ENCODE measurements at regions not wholly inside any gene's neighbourhood (a gene's known extent, or its start where the extent isn't known, plus 50 kb on each side); places are given as distances from the start of the nearest gene placed in this dataset.

DNA sequence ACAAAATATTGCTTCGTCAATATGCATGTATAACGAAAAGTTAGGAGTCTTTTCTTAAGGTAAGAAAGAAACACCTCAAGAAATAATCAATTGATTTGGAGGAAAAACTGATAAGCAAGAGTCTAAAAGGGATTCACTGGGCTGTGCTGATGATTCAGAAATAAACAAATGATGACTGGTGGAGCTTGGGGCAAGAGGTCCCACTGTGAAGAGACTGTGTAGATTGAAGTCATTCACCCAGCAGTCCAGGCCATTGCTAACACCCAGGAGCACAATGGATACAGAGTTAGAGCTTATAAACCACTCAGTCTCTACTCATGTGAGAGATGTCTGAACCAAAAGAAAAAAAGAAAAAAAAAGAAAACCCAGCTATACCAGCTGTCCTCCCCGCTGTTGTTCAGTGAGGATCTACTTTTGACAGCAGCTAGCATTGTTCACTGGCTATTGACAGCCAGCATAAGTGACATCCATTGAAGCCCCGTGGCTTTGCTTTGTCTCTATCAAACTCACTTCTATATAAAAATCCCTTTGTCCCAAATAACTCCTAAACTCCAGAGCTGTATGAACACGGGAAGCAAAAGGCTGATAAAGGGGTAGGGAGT lies 255.5 kb downstream of the KCTD12 start:
- WGBS: 75% methylated on average over 5 of the region's 5 CpGs
- no peak overlapping the region for H3K4me3 ChIP-seq (ENCODE audit: low read depth in 1 of 3, low read length in 3 of 3)
- peaks cover 0 to under 1% (median 0%) of the 10 kb centered on the region in 4 donors for H3K27me3 ChIP-seq (ENCODE audit: control insufficient read depth in 4 of 4, insufficient read depth in 4 of 4, low read length in 3 of 4)
- TF ChIP-seq, protein P1, sequence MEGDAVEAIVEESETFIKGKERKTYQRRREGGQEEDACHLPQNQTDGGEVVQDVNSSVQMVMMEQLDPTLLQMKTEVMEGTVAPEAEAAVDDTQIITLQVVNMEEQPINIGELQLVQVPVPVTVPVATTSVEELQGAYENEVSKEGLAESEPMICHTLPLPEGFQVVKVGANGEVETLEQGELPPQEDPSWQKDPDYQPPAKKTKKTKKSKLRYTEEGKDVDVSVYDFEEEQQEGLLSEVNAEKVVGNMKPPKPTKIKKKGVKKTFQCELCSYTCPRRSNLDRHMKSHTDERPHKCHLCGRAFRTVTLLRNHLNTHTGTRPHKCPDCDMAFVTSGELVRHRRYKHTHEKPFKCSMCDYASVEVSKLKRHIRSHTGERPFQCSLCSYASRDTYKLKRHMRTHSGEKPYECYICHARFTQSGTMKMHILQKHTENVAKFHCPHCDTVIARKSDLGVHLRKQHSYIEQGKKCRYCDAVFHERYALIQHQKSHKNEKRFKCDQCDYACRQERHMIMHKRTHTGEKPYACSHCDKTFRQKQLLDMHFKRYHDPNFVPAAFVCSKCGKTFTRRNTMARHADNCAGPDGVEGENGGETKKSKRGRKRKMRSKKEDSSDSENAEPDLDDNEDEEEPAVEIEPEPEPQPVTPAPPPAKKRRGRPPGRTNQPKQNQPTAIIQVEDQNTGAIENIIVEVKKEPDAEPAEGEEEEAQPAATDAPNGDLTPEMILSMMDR (IDR thresholded peaks at IDR 0.05; ENCODE audit: low read depth, low read length, missing input control): no peak
- TF ChIP-seq, protein P2, sequence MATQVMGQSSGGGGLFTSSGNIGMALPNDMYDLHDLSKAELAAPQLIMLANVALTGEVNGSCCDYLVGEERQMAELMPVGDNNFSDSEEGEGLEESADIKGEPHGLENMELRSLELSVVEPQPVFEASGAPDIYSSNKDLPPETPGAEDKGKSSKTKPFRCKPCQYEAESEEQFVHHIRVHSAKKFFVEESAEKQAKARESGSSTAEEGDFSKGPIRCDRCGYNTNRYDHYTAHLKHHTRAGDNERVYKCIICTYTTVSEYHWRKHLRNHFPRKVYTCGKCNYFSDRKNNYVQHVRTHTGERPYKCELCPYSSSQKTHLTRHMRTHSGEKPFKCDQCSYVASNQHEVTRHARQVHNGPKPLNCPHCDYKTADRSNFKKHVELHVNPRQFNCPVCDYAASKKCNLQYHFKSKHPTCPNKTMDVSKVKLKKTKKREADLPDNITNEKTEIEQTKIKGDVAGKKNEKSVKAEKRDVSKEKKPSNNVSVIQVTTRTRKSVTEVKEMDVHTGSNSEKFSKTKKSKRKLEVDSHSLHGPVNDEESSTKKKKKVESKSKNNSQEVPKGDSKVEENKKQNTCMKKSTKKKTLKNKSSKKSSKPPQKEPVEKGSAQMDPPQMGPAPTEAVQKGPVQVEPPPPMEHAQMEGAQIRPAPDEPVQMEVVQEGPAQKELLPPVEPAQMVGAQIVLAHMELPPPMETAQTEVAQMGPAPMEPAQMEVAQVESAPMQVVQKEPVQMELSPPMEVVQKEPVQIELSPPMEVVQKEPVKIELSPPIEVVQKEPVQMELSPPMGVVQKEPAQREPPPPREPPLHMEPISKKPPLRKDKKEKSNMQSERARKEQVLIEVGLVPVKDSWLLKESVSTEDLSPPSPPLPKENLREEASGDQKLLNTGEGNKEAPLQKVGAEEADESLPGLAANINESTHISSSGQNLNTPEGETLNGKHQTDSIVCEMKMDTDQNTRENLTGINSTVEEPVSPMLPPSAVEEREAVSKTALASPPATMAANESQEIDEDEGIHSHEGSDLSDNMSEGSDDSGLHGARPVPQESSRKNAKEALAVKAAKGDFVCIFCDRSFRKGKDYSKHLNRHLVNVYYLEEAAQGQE (IDR thresholded peaks at IDR 0.05): no peak
- no peak for TF ChIP-seq JUND (IDR thresholded peaks at IDR 0.05)
- no peak for TF ChIP-seq RXRA (IDR thresholded peaks at IDR 0.05)
- TF ChIP-seq SP1 (IDR thresholded peaks at IDR 0.05): no peak
- TF ChIP-seq GABPA (IDR thresholded peaks at IDR 0.05 in 1 of 2, conservative IDR thresholded peaks at IDR 0.05 in 1 of 2): no peak
- TF ChIP-seq YY1 (IDR thresholded peaks at IDR 0.05): no peak
- no peak for TF ChIP-seq RAD21 (IDR thresholded peaks at IDR 0.05)
- H3K9me3 ChIP-seq (ENCODE audit: control insufficient read depth in 4 of 4, low read length in 3 of 4): no peaks in the 10 kb centered on the region
- H3K27ac ChIP-seq (ENCODE audit: low read depth in 1 of 2, low read length in 2 of 2): no peak overlapping the region
- DNase-seq (ENCODE audit: low spot score): no peak
- H3K4me1 ChIP-seq (ENCODE audit: control insufficient read depth in 4 of 4, insufficient read depth in 4 of 4, low read length in 3 of 4): no peaks in the 10 kb centered on the region
- H3K9ac ChIP-seq (ENCODE audit: low read depth in 1 of 2, low read length in 2 of 2): no peak overlapping the region
- H3K36me3 ChIP-seq (ENCODE audit: control insufficient read depth in 4 of 4, insufficient read depth in 3 of 4, low read depth in 1 of 4, low read length in 3 of 4): no peaks in the 10 kb centered on the region

DNA sequence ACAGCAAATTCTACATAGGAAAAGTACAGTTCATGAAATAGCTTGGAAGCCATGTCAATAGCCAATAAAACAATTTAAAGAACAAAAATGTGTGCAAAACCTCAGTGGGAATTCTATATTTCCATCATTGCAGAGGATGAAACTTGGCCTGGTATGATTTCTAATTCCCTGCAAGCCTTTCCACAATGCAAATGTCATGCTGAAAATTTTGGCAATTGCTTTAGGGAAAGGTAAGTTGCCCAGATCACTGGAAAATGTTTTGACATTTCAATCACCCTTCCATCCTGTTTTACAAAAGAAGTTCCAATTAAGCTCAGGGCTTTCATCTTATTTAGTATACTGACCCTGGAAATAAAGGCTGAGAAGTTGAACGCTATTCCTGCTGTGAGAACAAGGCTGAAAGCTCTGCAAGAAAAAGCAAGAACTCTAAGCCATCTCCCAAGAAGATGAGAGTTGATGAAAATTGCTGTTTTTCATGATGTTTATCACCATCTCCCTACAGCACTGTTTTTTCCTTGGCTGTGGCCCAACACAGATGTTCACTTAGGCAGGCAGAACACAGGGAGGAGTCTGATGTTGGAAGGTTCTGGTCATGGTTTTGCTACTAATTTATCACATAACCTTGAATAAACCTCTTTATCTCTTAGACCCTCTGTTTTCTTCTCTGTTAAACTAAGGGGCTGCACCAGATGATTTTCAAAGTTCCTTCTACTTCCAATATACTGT lies 263.7 kb downstream of the KCTD12 start:
- TF ChIP-seq, protein P3, sequence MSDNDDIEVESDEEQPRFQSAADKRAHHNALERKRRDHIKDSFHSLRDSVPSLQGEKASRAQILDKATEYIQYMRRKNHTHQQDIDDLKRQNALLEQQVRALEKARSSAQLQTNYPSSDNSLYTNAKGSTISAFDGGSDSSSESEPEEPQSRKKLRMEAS (IDR thresholded peaks at IDR 0.05): no peak
- TF ChIP-seq FOXA2 (IDR thresholded peaks at IDR 0.05): no peak
- no peak for TF ChIP-seq HNF4A (conservative IDR thresholded peaks at IDR 0.05)
- TF ChIP-seq, protein P4, sequence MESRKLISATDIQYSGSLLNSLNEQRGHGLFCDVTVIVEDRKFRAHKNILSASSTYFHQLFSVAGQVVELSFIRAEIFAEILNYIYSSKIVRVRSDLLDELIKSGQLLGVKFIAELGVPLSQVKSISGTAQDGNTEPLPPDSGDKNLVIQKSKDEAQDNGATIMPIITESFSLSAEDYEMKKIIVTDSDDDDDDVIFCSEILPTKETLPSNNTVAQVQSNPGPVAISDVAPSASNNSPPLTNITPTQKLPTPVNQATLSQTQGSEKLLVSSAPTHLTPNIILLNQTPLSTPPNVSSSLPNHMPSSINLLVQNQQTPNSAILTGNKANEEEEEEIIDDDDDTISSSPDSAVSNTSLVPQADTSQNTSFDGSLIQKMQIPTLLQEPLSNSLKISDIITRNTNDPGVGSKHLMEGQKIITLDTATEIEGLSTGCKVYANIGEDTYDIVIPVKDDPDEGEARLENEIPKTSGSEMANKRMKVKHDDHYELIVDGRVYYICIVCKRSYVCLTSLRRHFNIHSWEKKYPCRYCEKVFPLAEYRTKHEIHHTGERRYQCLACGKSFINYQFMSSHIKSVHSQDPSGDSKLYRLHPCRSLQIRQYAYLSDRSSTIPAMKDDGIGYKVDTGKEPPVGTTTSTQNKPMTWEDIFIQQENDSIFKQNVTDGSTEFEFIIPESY (IDR thresholded peaks at IDR 0.05): no peak
- TF ChIP-seq EGR1 (IDR thresholded peaks at IDR 0.05; ENCODE audit: low read depth in 2 of 2): no peak
- no peak for TF ChIP-seq TAF1 (conservative IDR thresholded peaks at IDR 0.05)
- no peak for TF ChIP-seq RXRA (IDR thresholded peaks at IDR 0.05)
- no peak for TF ChIP-seq YY1 (IDR thresholded peaks at IDR 0.05)
- TF ChIP-seq RAD21 (IDR thresholded peaks at IDR 0.05): no peak
- TF ChIP-seq NR2F2 (IDR thresholded peaks at IDR 0.05): no peak
- TF ChIP-seq, protein P5, sequence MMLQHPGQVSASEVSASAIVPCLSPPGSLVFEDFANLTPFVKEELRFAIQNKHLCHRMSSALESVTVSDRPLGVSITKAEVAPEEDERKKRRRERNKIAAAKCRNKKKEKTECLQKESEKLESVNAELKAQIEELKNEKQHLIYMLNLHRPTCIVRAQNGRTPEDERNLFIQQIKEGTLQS (IDR thresholded peaks at IDR 0.05): no peak
- no peak for DNase-seq (ENCODE audit: low spot score)
- Histone ChIP-seq H3K36me3 (ENCODE audit: control insufficient read depth in 4 of 4, insufficient read depth in 3 of 4, low read depth in 1 of 4, low read length in 3 of 4) (no peaks in the 10 kb centered on the region), H3K4me1 (ENCODE audit: control insufficient read depth in 4 of 4, insufficient read depth in 4 of 4, low read length in 3 of 4) (no peaks in the 10 kb centered on the region), H3K27me3 (ENCODE audit: control insufficient read depth in 4 of 4, insufficient read depth in 4 of 4, low read length in 3 of 4) (peaks cover 0 to 3% (median 0%) of the 10 kb centered on the region in 4 donors), H3K9me3 (ENCODE audit: control insufficient read depth in 4 of 4, low read length in 3 of 4) (no peaks in the 10 kb centered on the region), H3K9ac (ENCODE audit: low read depth in 1 of 2, low read length in 2 of 2) (no peak overlapping the region), H3K4me3 (ENCODE audit: low read depth in 1 of 3, low read length in 3 of 3) (no peak overlapping the region), H3K27ac (ENCODE audit: low read depth in 1 of 2, low read length in 2 of 2) (no peak overlapping the region)
- WGBS: 59% methylated on average over 1 of the region's 1 CpG

Measured in liver (tissue), 8 donors.